HepG2 (cell line): ENCODE measurements at regions not wholly inside any gene's neighbourhood (a gene's known extent, or its start where the extent isn't known, plus 50 kb on each side); places are given as distances from the start of the nearest gene placed in this dataset.

ENCODE experiments used
- ATAC-seq: fragments of 200-7000 bp; cut with Tn5 transposase; 3 replicates; pipeline ENCODE4 v1.9.1; 2020; ENCODE audit warnings: mild to moderate bottlenecking, moderate library complexity
- BruUV-seq: library from RNA; stranded (reverse); fragments of 400-500 nt; replicated peaks from 2 replicates; lab custom pipeline; 2021; lab: Mats Ljungman, UMichigan
- CTCF ChIA-PET: fragments of 300-600 bp; formaldehyde crosslinking; extraction: SDS; loops from one replicate; lab custom pipeline; 2021; ENCODE audit warnings: low total read pairs, inconsistent platforms, low intra/inter-chr PET ratio; lab: Yijun Ruan, JAX
- POLR2A ChIA-PET: fragments of 350-600 bp; sonication (Branson Sonifier 250); formaldehyde crosslinking; loops from one replicate; lab custom pipeline; 2020; ENCODE audit warnings: antibody characterized with exemption, inconsistent platforms; lab: Yijun Ruan, JAX
- DNase-seq: peaks from one replicate; pipeline ENCODE4 v3.0.0-alpha.2; 2015; ENCODE audit warnings: low spot score
- FAIRE-seq: peaks from 3 replicates; lab custom pipeline; 2011; peaks lifted over from hg19 to GRCh38; lab: Jason Lieb, UNC
- H2AFZ ChIP-seq: one replicate; pipeline ENCODE4 v1.6.1; 2011; ENCODE audit warnings: low read length, inconsistent platforms
- H3K27ac ChIP-seq: fragments of 300-600 bp; 3 replicates; pipeline ENCODE4 v1.8.0; 2011; ENCODE audit warnings: mixed run types, mild to moderate bottlenecking, mixed read lengths, low read length, inconsistent platforms; ENCODE audit not compliant: insufficient read depth; ENCODE audit errors: extremely low read length
- H3K27me3 ChIP-seq, 2 experiments: fragments of 200-600 bp in 1 of 2; 2 replicates in 1 of 2; 3 replicates in 1 of 2; pipeline versions ENCODE4 v1.6.0 to v1.8.0; 2011; ENCODE audit warnings: low read length in 2 of 2, mild to moderate bottlenecking in 2 of 2, moderate library complexity in 2 of 2, inconsistent platforms in 1 of 2; ENCODE audit not compliant: insufficient read depth in 2 of 2, control insufficient read depth in 1 of 2
- H3K36me3 ChIP-seq, 2 experiments: fragments of 200-600 bp in 1 of 2; replicated peaks in 1 of 2; 2 replicates in 1 of 2; 3 replicates in 1 of 2; pipeline versions ENCODE4 v1.5.1 to v1.8.0; 2011; ENCODE audit warnings: low read length in 2 of 2, inconsistent platforms in 1 of 2; ENCODE audit not compliant: insufficient read depth in 2 of 2, control insufficient read depth in 1 of 2
- H3K4me1 ChIP-seq: 2 replicates; pipeline ENCODE4 v1.5.1; 2012; ENCODE audit warnings: low read length, inconsistent platforms; ENCODE audit not compliant: insufficient read depth
- H3K4me2 ChIP-seq: 2 replicates; pipeline ENCODE4 v1.6.0; 2011; ENCODE audit warnings: low read depth, low read length, inconsistent platforms
- H3K4me3 ChIP-seq, 3 experiments: fragments of 200-600 bp in 1 of 3; sonication (generic), shearing (Covaris generic) in 1 of 3; replicated peaks in 1 of 3; 2 replicates each; pipeline ENCODE4 v1.5.1; 2011 to 2016; ENCODE audit warnings: low read length in 3 of 3, inconsistent platforms in 2 of 3, low read depth in 2 of 3, mild to moderate bottlenecking in 2 of 3, control low read depth in 1 of 3, mixed read lengths in 1 of 3; ENCODE audit not compliant: insufficient read depth in 1 of 3
- H3K79me2 ChIP-seq: one replicate; pipeline ENCODE4 v1.6.1; 2011; ENCODE audit warnings: low read length, inconsistent platforms; ENCODE audit not compliant: insufficient read depth
- H3K9ac ChIP-seq: 2 replicates; pipeline ENCODE4 v1.6.0; 2011; ENCODE audit warnings: mild to moderate bottlenecking, low read depth, low read length, inconsistent platforms; ENCODE audit not compliant: insufficient read depth
- H3K9me3 ChIP-seq: 2 replicates; pipeline ENCODE4 v1.5.1; 2012; ENCODE audit warnings: mild to moderate bottlenecking, low read length
- H4K20me1 ChIP-seq: 2 replicates; pipeline ENCODE4 v1.6.0; 2011; ENCODE audit warnings: inconsistent platforms, mild to moderate bottlenecking, low read length, moderate library complexity; ENCODE audit not compliant: insufficient read depth
- BCL6 ChIP-seq: IDR thresholded peaks from 2 replicates; pipeline ENCODE4 v1.6.1; 2016; ENCODE audit warnings: missing genetic modification reagents, missing compliant biosample characterization
- CBX2 ChIP-seq, 2 experiments: fragments of 200-600 bp in 1 of 2; sonication (generic); formaldehyde crosslinking in 1 of 2; IDR thresholded peaks; 2 replicates each; pipeline versions ENCODE4 v1.7.0 to v1.8.1; 2018 to 2022; ENCODE audit warnings: low read depth in 2 of 2, low read length in 1 of 2, mild to moderate bottlenecking in 1 of 2, missing genetic modification reagents in 1 of 2
- ELF4 ChIP-seq: sonication (generic); formaldehyde crosslinking; IDR thresholded peaks from 2 replicates; pipeline ENCODE4 v1.5.0; 2020; ENCODE audit warnings: missing genetic modification reagents, mild to moderate bottlenecking, moderate library complexity, borderline replicate concordance
- GABPA ChIP-seq, 2 experiments: IDR thresholded peaks; 2 replicates each; pipeline ENCODE4 v1.6.1; 2011 to 2016; ENCODE audit warnings: low read depth in 2 of 2, low read length in 1 of 2, missing biosample characterization in 1 of 2, missing genetic modification characterization in 1 of 2
- NR2C2 ChIP-seq: sonication (generic); formaldehyde crosslinking; IDR thresholded peaks from 2 replicates; pipeline ENCODE4 v1.4.0; 2020; ENCODE audit warnings: missing genetic modification reagents, mild to moderate bottlenecking, moderate library complexity, borderline replicate concordance
- PAX8 ChIP-seq: sonication (generic); formaldehyde crosslinking; IDR thresholded peaks from 2 replicates; pipeline ENCODE4 v1.8.0; 2022; ENCODE audit warnings: mild to moderate bottlenecking, missing genetic modification reagents, borderline replicate concordance
- ZFP82 ChIP-seq: sonication (generic); formaldehyde crosslinking; IDR thresholded peaks from 2 replicates; pipeline ENCODE4 v1.5.1; 2020; ENCODE audit warnings: mild to moderate bottlenecking, missing genetic modification reagents, borderline replicate concordance
- ZNF598 ChIP-seq: sonication (generic); formaldehyde crosslinking; IDR thresholded peaks from 2 replicates; pipeline ENCODE4 v1.5.1; 2020; ENCODE audit warnings: mild to moderate bottlenecking, missing genetic modification reagents, borderline replicate concordance
- ZNF737 ChIP-seq: sonication (generic); formaldehyde crosslinking; IDR thresholded peaks from 2 replicates; pipeline ENCODE4 v1.5.0; 2020; ENCODE audit warnings: missing genetic modification reagents, mild to moderate bottlenecking, borderline replicate concordance
- WGBS: methylation state at CpG from one replicate; pipeline ENCODE4 v1.1.6; 2017; ENCODE audit warnings: low lambda C conversion rate; 5-methylcytosine and 5-hydroxymethylcytosine counted together
- in situ Hi-C: cut with HindIII; loops from 2 replicates; pipeline ENCODE4 v1.10.0; 2017; ENCODE audit warnings: low pct_unique_long_range_greater_than_20kb; ENCODE audit not compliant: extremely low pct_ligation_motif_present
- intact Hi-C: fragments of 100-400 bp; cut with micrococcal nuclease; formaldehyde crosslinking; loops from one replicate; pipeline ENCODE4 v1.10.0; 2022; ENCODE audit not compliant: unreplicated experiment
- TF ChIP-seq, protein P1 (sequence below): sonication (generic); formaldehyde crosslinking; IDR thresholded peaks from 2 replicates; pipeline ENCODE4 v1.8.0; 2022; ENCODE audit warnings: mild to moderate bottlenecking, missing genetic modification reagents; ENCODE audit not compliant: insufficient replicate concordance
- TF ChIP-seq, protein P2 (sequence below): sonication (generic); formaldehyde crosslinking; conservative IDR thresholded peaks from 2 replicates; pipeline ENCODE4 v1.8.0; 2022; ENCODE audit warnings: low read depth, missing genetic modification reagents
- TF ChIP-seq, protein P3 (sequence below): sonication (generic); formaldehyde crosslinking; IDR thresholded peaks from 2 replicates; pipeline ENCODE4 v1.5.0; 2020; ENCODE audit warnings: mild to moderate bottlenecking, missing genetic modification reagents, borderline replicate concordance

DNA sequence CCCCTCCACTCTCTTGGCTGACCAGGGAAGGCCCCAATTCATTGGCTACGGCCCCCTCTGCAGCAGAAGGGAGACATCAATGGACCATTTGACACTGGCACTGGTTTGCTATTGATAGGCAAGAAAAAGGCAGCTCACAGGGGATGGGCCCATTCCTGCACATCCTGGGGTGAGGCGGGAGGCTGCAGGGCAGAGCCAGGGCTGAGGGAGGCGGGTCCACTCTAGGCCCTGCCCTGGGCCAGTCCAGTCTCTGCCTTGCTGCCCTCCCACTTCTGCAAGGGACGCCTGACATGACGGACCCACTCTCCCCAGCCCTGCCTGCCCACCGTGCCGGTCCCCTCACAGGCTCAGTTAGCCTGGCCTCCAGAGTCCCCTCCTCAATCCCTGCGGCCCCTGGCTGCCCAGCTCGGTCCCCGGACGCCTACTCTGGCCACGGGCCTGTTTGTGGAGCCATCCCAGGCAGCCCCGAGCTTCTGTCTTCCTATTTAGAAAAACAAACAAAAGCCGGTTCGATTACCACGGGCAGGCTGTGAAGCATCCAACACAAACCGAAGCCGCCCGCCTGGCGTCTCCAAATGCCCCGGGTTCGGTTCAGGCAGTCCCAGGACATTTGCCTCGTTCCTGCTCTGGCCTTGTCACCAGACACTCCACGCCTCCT lies 160.7 kb downstream of the IRX5 start:
- no peaks in the 10 kb centered on the region for H3K79me2 ChIP-seq
- ChIA-PET CTCF (no interaction called here), POLR2A (no interaction called here)
- BruUV-seq: no TSS peak
- peaks cover 0 to 4% of the 10 kb centered on the region in 2 experiments; a peak in 1 of 5 replicates for H3K27me3 ChIP-seq
- TF ChIP-seq, protein P1, sequence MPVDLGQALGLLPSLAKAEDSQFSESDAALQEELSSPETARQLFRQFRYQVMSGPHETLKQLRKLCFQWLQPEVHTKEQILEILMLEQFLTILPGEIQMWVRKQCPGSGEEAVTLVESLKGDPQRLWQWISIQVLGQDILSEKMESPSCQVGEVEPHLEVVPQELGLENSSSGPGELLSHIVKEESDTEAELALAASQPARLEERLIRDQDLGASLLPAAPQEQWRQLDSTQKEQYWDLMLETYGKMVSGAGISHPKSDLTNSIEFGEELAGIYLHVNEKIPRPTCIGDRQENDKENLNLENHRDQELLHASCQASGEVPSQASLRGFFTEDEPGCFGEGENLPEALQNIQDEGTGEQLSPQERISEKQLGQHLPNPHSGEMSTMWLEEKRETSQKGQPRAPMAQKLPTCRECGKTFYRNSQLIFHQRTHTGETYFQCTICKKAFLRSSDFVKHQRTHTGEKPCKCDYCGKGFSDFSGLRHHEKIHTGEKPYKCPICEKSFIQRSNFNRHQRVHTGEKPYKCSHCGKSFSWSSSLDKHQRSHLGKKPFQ (CRISPR knock-in tag): no peak
- TF ChIP-seq ZNF598 (CRISPR knock-in tag) (no peak), GABPA (IDR thresholded peaks at IDR 0.05; ENCODE audit: low read depth, low read length) (no peak), GABPA (CRISPR knock-in tag; IDR thresholded peaks at IDR 0.05; ENCODE audit: low read depth) (no peak), BCL6 (no peak), PAX8 (CRISPR knock-in tag) (no peak), ELF4 (CRISPR knock-in tag) (no peak), CBX2 (IDR thresholded peaks at IDR 0.05; ENCODE audit: low read depth, low read length) (no peak), CBX2 (CRISPR knock-in tag; IDR thresholded peaks at IDR 0.05; ENCODE audit: low read depth) (no peak), NR2C2 (no peak), ZNF737 (no peak), ZFP82 (CRISPR knock-in tag) (no peak)
- TF ChIP-seq, protein P2, sequence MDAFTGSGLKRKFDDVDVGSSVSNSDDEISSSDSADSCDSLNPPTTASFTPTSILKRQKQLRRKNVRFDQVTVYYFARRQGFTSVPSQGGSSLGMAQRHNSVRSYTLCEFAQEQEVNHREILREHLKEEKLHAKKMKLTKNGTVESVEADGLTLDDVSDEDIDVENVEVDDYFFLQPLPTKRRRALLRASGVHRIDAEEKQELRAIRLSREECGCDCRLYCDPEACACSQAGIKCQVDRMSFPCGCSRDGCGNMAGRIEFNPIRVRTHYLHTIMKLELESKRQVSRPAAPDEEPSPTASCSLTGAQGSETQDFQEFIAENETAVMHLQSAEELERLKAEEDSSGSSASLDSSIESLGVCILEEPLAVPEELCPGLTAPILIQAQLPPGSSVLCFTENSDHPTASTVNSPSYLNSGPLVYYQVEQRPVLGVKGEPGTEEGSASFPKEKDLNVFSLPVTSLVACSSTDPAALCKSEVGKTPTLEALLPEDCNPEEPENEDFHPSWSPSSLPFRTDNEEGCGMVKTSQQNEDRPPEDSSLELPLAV (CRISPR knock-in tag): no peak
- TF ChIP-seq, protein P3, sequence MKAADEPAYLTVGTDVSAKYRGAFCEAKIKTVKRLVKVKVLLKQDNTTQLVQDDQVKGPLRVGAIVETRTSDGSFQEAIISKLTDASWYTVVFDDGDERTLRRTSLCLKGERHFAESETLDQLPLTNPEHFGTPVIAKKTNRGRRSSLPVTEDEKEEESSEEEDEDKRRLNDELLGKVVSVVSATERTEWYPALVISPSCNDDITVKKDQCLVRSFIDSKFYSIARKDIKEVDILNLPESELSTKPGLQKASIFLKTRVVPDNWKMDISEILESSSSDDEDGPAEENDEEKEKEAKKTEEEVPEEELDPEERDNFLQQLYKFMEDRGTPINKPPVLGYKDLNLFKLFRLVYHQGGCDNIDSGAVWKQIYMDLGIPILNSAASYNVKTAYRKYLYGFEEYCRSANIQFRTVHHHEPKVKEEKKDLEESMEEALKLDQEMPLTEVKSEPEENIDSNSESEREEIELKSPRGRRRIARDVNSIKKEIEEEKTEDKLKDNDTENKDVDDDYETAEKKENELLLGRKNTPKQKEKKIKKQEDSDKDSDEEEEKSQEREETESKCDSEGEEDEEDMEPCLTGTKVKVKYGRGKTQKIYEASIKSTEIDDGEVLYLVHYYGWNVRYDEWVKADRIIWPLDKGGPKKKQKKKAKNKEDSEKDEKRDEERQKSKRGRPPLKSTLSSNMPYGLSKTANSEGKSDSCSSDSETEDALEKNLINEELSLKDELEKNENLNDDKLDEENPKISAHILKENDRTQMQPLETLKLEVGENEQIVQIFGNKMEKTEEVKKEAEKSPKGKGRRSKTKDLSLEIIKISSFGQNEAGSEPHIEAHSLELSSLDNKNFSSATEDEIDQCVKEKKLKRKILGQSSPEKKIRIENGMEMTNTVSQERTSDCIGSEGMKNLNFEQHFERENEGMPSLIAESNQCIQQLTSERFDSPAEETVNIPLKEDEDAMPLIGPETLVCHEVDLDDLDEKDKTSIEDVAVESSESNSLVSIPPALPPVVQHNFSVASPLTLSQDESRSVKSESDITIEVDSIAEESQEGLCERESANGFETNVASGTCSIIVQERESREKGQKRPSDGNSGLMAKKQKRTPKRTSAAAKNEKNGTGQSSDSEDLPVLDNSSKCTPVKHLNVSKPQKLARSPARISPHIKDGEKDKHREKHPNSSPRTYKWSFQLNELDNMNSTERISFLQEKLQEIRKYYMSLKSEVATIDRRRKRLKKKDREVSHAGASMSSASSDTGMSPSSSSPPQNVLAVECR (CRISPR knock-in tag): no peak
- no peak overlapping the region for H3K4me3 ChIP-seq
- intact Hi-C loops: no loop called here
- H3K36me3 ChIP-seq: no peaks in the 10 kb centered on the region
- H3K9ac ChIP-seq: no peak overlapping the region
- H3K9me3 ChIP-seq: no peaks in the 10 kb centered on the region
- H3K4me1 ChIP-seq: no peaks in the 10 kb centered on the region
- no peaks in the 10 kb centered on the region for H4K20me1 ChIP-seq
- H2AFZ ChIP-seq: no peak overlapping the region
- ATAC-seq (no peak; the same call in 2 of the 3 replicates), DNase-seq (no peak), FAIRE-seq (no peak)
- no peak overlapping the region for H3K4me2 ChIP-seq
- in situ Hi-C loops: no loop called here
- H3K27ac ChIP-seq: no peak overlapping the region
- 39% methylated on average over 16 of the region's 24 CpGs for WGBS
